HG02973 (cell line): ENCODE measurements at regions not wholly inside any gene's neighbourhood (a gene's known extent, or its start where the extent isn't known, plus 50 kb on each side); places are given as distances from the start of the nearest gene placed in this dataset.

Experiments
- ATAC-seq: cut with Tn5 transposase; IDR thresholded peaks from one replicate; pipeline ENCODE4 v1.9.1; 2021; ENCODE audit warnings: moderate library complexity; ENCODE audit not compliant: unreplicated experiment

DNA sequence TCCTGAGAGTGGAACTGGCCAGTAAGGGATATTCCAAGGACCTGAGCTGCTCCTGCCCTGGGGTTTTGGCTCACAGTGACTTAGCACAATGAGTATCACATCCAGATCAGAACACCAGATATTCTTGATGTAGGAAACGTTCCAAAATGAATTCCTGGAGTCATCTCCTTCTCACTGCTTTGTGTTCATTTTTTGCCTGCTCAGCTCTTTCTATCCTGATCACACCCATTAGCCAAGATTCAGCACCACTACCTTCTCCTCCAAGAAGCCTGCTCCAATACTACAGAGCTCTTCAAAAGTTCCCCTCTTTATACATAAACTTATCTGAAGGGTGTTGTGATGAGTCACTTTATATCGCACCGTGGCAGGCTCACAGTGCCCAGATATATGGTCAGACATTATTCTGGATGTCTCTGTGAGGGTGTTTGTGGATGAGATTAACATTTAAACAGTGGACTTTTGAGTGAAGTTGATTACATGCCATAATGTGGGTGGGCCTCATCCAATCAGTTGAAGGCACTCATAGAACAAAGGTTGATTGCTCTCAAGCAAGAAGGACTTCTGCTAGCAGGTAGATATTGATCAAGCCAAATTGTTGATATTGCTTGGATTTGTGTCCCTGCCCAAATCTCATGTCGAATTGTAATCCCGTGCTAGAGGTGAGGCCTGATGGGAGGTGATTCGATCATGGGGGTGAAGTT lies 1155.2 kb upstream of the AUTS2 start:
- no peak for ATAC-seq

DNA sequence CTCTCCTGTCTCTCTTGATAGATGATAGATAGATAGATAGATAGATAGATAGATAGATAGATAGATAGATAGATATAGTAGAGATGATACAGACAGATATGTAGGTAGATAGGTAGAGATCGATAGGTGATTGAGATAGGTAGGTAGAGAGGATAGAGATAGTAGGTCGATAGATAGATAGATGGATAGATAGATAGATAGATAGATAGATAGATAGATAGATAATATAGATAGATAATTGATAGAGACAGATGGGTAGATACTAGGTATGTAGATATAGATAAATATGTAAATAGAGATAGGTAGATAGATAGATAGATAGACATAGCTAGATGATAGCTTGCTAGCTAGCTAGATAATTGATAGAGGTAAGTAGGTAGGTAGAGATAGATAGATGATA lies 1154.2 kb upstream of the AUTS2 start:
- no peak for ATAC-seq

DNA sequence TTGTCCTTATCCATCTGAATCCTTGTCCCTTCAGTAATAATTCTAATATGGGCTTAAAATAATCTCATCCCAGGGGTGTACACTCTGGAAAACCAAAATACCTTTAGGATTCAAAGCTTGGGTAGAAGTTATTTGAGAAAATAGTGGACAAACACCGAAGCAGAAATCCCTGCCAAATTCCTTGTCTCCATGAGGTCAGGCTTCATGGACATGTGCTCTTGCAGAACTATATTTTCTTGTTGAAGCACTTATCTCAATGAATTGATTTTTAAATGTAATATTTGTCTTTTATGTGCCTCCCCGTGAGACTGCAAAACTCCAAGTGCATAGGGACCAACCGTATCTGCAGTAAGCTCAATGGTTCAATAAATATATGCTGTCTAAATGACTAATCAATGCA lies 1153.3 kb upstream of the AUTS2 start:
- ATAC-seq, result no peak

DNA sequence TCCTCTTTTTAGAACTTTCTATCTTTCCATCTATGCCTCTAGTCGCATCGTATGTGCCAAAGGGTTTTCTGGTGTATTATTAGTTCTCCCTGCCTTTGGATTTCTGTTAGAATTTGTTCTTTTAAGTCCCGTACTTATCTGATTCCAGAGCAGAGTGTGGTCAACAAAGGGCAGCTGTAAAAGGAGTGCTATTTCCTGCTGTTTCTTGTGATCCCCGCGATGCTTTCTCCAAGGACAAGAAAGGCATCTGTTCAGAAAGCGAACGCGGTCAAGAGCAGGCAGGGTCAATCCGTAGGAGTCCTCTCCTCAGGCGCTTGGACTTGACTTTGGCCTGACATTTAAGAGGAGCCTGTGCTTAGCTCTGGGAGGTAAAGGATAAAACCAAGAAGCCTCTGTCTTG lies 1152.1 kb upstream of the AUTS2 start:
- no peak for ATAC-seq

DNA sequence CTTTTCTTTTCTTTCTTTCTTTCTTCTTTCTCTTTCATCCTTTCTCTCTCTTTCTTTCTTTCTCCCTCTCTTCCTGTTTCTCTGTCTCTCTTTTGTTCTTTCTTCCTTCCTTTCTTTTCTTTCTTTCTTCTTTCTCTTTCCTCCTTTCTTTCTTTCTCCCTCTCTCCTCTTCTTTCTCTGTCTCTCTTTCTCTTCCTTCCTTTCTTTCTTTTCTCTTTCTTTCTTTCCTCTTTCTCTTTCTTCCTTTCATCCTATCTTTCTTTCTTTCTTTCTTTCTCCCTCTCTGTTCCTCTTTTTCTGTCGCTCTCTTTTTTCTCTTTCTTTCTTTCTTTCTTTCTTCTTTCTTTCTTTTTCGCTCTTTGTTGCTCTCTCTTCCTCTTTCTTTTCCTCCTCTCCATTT lies 1149.2 kb upstream of the AUTS2 start:
- no peak for ATAC-seq

DNA sequence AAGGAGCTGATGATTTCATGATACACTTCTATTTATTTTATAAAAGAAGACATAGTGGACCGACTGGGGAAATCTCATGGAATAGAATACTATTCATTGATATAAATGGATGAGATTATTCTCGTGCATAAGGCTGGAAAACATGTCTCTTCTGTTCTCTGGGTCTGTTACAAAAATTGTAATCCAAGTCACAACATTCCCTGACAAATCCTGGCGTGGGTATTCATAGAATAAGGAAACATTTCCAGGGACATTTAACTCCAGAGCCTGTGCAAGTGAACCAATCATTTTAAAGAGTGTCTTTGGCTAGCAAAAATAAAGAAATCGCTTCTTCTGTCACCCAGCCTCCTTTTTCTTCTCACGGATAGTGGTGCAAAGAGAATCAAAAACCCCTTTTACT lies 1148.5 kb upstream of the AUTS2 start:
- ATAC-seq, result no peak

DNA sequence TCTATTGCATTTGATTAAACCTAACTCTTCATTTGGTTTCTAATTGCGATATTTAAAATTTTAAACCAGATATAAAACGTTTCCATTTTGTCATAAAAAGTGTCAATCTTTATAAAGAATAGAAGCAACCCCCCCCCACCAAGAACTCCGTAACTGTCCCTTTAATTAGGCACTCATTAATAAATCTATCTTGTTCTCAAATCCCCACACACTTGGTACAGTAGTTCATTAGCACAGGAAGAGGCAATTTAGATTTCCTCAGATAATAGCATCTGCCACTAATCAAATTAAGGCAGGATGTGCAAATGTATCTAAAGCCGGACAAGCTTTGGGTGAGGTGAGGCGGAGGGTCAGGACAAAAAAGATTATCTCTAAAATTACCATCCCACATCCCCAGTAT lies 1143.3 kb upstream of the AUTS2 start:
- ATAC-seq, result no peak

DNA sequence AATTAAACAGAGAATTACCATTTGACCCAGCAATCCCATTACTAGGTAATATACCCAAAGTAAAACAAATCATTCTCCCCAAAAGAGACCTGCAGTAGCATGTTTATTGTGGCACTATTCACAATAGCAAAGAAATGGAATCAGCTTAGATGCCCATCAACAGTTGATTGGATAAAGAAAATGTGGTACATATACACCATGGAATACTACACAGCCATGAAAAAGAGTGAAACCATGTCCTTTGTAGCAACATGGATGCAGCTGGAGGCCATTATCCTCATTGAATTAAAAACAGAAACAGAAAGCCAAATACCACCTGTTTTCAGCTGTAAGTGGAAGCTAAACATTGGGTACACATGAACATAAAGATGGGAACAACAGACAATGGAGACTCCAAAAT lies 1141.8 kb upstream of the AUTS2 start:
- no peak for ATAC-seq

DNA sequence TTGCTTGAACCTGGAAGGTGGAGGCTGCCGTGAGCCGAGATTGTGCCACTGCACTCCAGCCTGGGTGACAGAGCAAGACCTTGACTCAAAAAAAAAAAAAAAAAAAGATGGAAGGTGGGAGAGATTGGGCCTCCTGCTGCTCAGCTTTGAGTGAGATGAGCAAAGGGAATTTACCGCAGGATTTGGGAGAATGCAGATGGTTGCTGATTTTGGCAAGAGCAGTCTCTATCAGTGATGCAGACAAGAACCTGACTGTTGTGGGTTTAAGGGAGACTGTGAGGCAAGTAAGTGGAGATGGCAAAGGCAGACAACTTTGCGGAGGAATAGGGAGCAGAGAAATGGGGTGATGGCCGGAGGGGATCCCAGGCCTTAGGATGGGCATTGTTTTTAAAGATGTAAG lies 1140.8 kb upstream of the AUTS2 start:
- ATAC-seq, result no peak

DNA sequence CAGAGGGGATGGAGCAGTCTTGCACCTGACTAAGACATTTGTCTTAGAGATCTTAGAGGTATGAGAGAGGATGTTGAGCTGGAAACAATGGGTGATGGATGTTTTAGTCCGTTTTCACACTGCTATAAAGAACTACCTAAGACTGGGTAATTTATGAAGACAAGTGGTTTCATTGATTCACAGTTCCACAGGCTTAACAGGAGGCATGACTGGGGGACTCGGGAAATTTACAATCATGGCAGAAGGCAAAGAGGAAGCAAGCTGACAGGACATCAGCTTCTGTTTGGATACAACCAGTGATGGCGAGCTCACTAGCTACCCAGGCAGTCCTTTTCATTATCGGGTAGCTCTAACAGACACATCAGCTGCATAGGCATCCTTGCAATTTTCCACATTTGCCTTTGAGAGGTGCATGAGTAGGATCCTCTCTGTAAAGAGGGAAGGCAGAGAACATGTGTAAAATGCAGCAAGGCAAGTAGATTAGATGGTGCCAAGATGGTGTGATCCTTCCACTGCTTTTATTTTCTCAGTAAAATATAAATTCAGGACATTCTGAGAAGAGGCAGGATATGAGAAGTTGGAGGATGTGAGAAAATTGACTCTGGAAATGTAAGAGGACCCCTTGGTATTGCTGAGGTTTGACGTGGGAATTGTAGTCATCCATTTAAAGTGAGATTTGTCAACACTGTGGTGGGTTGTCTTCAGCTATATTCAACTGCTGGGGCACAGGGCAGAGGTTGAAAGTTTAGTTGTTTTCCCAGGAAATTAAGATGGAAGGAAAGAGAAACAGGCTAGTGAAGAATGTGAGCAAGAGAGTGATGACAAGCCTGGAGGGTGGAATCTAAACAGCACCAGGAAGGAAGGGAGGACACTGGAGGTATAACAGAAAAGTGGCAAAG lies 1140.0 kb upstream of the AUTS2 start:
- ATAC-seq, result no peak

DNA sequence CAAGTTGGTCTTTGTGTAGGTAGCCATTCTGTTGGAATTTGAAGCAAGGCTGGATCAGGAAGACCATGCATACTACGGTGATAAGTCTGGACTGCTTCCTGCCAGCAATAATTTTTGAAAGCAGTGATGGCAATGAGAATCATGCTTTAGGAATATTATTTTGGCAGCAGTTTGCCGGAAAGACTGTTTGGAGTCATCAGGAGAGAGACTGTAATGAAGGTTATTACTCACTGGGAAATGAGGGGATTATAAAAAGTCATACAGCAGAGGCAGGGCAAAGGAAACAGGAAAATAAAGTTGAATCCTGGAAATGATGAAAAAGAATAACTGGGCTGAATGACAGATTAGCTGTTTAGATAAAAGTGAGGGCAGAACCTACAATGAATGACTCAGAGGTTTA lies 1136.8 kb upstream of the AUTS2 start:
- no peak for ATAC-seq

DNA sequence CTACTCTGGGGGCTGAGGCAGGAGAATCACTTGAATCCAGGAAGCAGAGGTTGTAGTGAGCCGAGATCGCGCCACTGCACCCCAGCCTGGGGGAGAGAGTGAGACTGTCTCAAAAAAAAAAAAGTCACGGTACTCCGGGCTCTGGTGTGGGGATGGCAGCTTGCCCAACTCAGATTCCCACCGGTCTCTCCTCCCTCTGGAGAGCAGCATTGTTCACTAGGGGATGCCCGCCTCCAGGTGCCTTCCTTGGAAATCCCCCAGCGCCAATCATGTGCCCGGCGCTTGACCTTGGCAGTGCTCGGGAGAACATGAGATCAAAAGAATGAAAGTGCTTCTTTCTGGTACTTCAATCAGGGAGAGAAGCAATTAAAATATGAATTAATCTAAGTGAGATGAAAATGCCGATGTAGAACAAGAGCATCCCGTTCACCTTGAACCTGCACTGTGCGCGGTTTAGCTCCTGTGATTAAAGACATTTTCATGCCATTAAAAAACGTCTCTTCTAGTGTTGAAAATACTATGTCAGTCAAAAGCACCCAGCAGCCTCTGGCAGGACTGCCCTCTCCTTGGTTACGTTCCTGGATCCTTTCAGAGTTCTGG lies 1127.3 kb upstream of the AUTS2 start:
- ATAC-seq, result no peak

DNA sequence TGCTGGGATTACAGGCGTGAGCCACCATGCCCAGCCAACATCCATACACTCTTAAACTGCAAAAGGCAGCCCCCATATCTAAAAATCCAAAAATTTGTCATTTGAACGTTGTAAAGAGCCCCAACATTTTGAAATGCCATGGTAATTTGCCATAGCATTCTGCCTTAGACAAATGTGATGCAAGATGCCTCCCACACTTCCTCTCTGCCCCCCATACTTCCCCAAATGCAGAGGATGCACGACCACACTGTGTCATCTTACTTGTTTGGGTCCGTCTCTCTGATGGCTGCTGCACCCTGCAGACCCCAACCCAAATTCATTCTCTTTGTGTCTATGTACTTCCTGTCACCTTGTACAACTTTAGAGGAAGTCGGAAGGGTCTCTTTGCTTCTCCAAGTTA lies 1125.6 kb upstream of the AUTS2 start:
- no peak for ATAC-seq

DNA sequence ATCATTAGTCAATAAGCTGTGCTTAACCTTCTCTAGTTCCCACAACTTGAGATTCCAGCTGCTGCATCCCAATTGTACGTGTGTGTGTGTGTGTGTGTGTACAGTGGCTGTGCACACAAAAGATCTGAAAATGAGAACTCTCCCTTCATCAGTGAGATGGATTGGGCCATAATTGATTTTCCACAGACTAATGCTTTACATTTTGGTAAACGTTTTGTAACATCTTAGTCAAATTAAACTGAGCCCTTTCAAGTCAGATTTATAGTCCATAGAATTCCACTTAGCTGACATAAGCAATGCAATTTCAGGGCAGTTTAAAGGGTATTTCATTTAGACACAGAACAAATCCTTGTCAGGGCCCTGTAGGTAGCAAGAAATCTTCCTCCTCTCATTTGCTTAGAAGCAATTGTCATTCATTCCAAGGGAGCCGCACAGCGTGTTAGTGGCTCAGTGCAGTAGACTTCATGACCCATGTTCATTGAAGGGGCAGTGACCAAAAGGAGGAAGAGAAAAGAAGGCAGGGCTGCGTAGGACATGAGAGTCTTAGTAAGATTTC lies 1123.5 kb upstream of the AUTS2 start:
- no peak for ATAC-seq

DNA sequence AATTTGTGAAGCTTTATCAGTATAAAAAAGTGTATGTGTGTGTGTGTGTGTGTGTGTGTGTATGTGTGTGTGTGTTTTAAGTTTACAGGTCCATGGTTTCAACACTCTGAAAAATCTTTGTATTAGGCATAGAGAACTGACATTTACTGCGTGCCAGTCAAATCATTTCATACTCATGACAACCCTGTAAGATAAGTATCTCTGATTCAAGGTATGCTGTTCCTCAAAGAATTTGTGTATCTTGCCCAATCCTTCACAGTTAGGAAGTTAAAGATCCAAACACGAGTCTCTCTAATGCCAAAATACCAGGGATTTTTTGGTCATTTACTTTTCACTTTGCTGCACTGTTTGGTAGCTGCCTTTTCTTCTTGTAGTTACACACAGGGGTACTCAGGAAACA lies 1121.3 kb upstream of the AUTS2 start:
- ATAC-seq, result no peak

DNA sequence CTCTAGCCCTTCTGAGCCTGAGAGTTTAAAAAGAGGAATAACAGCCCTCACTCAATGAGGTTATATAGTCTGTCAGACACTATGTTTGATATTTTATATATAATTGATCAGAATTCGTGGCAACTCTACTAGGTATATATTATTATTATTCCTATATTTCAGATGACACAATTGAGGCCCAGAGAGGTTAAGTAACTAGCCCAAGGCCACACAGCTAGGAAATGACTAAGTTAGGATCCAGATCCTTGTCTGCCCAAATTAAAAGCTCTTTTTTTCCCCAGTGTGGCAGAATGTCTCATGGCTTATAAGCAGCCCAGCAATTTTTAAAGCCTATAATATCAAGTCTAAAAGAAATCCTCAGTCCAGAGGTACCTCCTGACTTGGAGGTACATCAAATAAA lies 1119.9 kb upstream of the AUTS2 start:
- ATAC-seq, result no peak

DNA sequence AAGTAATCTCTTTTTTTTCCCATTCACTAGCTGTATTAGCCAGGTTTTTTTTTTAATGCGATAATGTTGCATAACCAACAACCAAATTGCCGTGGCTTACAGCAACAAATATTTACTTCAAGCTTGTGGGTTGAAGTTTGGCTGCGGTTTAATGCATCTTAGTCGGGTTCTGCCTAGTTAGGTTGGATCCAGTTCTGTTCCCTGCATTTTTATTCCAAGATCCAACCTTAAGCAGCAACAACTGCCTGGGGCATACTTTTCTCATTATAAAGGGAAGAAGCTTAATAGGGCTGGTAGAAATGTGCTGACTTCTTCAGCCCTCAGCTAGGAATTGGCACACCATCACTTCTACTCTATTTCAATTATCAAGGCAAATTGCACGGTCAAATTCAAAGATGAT lies 1115.5 kb upstream of the AUTS2 start:
- no peak for ATAC-seq

DNA sequence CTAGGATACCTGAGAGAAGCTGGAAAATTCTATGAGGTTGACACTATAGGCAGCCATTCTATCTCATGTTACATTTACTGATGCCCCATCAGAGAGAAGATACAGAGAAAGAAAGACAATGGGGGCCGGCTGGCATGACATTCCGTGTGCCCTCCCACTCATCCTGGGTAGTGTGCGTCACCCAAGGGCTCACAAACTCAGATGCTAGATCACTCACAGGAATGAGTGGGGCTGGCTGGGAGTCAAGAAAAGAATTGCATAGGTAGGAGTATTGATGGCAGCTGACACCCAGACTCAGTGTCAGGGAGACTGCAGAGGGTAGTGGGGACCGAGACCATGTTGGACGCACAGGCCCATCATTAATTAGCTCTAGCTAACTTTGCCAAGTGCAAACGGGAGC lies 1113.5 kb upstream of the AUTS2 start:
- no peak for ATAC-seq

DNA sequence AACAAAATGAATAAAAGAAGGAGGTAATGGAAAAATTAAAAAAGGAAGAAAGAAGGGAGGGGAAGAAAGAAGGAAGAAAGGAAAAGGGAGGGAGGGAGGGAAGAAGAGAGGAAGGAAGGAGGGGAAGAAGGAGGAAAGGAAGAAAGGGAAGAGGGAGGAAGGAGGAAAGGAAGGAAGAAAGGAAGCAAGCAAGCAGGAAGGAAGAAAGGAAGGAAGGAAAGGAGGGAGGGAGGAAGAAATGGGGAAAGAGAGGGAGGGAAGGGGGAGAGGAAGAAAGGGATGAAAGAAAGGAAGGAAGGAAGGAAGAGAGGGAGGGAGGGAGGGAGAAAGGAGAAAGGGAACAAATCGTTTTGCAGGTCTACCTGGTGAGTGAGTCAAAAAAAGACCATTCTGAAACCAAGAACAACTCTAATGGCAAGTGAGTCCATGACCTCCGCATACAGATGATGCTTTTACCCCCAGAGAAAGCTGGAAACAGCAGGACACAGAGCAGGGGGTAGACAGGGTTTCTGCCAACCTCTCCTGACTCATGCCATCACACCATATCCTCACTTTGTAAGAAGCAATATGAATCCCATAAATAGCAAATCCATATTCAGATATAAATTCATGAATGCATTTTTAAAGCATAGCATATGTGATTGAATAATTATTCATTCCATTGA lies 1112.9 kb upstream of the AUTS2 start:
- no peak for ATAC-seq

DNA sequence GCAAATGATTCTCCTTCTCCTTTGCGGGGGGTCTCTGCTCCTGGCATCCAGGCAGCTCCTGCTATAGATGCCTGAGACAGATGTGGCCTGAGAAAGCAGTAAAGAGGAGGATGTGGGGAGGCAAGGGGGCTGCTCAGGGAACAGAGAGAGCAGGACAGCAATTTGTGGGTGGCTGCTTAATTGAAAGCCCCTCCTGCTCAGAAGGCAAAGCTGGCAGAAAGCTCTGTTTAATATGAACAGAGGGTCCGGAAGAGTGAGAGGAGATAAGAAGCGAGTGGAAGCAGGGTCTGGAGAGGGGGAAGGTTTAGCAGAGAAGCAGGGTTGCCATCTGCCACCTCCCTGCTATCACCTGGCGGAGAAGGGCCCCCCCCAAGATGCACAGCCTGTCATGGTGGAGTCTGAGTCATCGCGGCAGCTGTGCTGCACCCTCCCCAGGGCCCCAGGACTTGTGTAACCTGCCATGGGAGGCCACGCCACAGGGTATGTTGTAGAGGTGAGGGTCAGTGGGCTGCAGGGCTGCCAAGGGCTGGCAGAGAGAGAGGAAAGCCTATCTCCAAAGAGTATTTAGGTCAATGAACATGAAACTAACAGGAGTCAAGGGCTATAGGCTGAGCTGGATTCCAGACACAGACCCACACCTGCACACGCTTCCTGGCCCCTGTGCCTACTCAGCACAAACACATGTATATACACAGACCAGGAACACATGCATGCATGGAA lies 1109.8 kb upstream of the AUTS2 start:
- ATAC-seq, result no peak
